H9 (cell line): ENCODE measurements at regions not wholly inside any gene's neighbourhood (a gene's known extent, or its start where the extent isn't known, plus 50 kb on each side); places are given as distances from the start of the nearest gene placed in this dataset.

Experiments used
- DNase-seq: peaks from one replicate; pipeline ENCODE4 v3.0.0-alpha.2; 2017
- H2AFZ ChIP-seq: one replicate; pipeline ENCODE4 v1.6.1; 2013; ENCODE audit warnings: mild to moderate bottlenecking, low read length, control low read depth, moderate library complexity
- H2AK5ac ChIP-seq: 2 replicates; pipeline ENCODE4 v1.6.1; 2013; ENCODE audit warnings: low read length, control low read depth, mixed read lengths; ENCODE audit not compliant: insufficient read length
- H2BK120ac ChIP-seq: one replicate; pipeline ENCODE4 v1.6.1; 2013; ENCODE audit warnings: low read depth, mild to moderate bottlenecking, low read length, control low read depth, inconsistent platforms; ENCODE audit not compliant: poor library complexity, severe bottlenecking
- H2BK12ac ChIP-seq: 2 replicates; pipeline ENCODE4 v1.6.1; 2013; ENCODE audit warnings: low read length, control low read depth, mixed read lengths, low read depth; ENCODE audit not compliant: insufficient read length
- H2BK15ac ChIP-seq: 2 replicates; pipeline ENCODE4 v1.6.1; 2013; ENCODE audit warnings: low read depth, low read length, control low read depth
- H2BK20ac ChIP-seq: one replicate; pipeline ENCODE4 v1.6.1; 2013; ENCODE audit warnings: low read depth, mild to moderate bottlenecking, low read length, control low read depth, inconsistent platforms; ENCODE audit not compliant: poor library complexity, severe bottlenecking
- H2BK5ac ChIP-seq: 2 replicates; pipeline ENCODE4 v1.6.1; 2013; ENCODE audit warnings: low read length, control low read depth, mixed read lengths; ENCODE audit not compliant: insufficient read length
- H3K14ac ChIP-seq: 2 replicates; pipeline ENCODE4 v1.6.1; 2013; ENCODE audit warnings: low read length, control low read depth; ENCODE audit not compliant: insufficient read depth
- H3K18ac ChIP-seq: 2 replicates; pipeline ENCODE4 v1.6.1; 2013; ENCODE audit warnings: low read depth, mild to moderate bottlenecking, mixed read lengths, low read length, control low read depth; ENCODE audit not compliant: insufficient read length
- H3K23ac ChIP-seq: 2 replicates; pipeline ENCODE4 v1.6.1; 2013; ENCODE audit warnings: low read length, control low read depth, mixed read lengths, low read depth; ENCODE audit not compliant: insufficient read length
- H3K23me2 ChIP-seq: 2 replicates; pipeline ENCODE4 v1.6.1; 2013; ENCODE audit warnings: low read depth, mild to moderate bottlenecking, mixed read lengths, low read length, control low read depth; ENCODE audit not compliant: insufficient read length, poor library complexity, severe bottlenecking
- H3K27ac ChIP-seq: 2 replicates; pipeline ENCODE4 v1.5.1; 2013; ENCODE audit warnings: low read length, control low read depth, mixed read lengths, low read depth; ENCODE audit not compliant: insufficient read length
- H3K27me3 ChIP-seq: 2 replicates; pipeline ENCODE4 v1.6.1; 2013; ENCODE audit warnings: low read length, control low read depth, inconsistent platforms; ENCODE audit not compliant: insufficient read depth
- H3K4ac ChIP-seq: 2 replicates; pipeline ENCODE4 v1.6.1; 2013; ENCODE audit warnings: low read depth, mild to moderate bottlenecking, control low read depth, inconsistent platforms, low read length, moderate library complexity
- H3K4me1 ChIP-seq: 2 replicates; pipeline ENCODE4 v1.6.1; 2013; ENCODE audit warnings: low read length, control low read depth, inconsistent platforms; ENCODE audit not compliant: insufficient read depth
- H3K4me2 ChIP-seq: 2 replicates; pipeline ENCODE4 v1.6.1; 2013; ENCODE audit warnings: low read length, control low read depth, mixed read lengths; ENCODE audit not compliant: insufficient read length, insufficient read depth
- H3K56ac ChIP-seq: 2 replicates; pipeline ENCODE4 v1.6.1; 2013; ENCODE audit warnings: low read depth, mild to moderate bottlenecking, mixed read lengths, low read length, control low read depth; ENCODE audit not compliant: insufficient read length
- H3K79me1 ChIP-seq: 2 replicates; pipeline ENCODE4 v1.6.1; 2013; ENCODE audit warnings: low read depth, mild to moderate bottlenecking, moderate library complexity, low read length, control low read depth, inconsistent platforms; ENCODE audit not compliant: insufficient read depth, poor library complexity, severe bottlenecking
- H3K79me2 ChIP-seq: 2 replicates; pipeline ENCODE4 v1.6.1; 2013; ENCODE audit warnings: low read length, control low read depth, inconsistent platforms; ENCODE audit not compliant: insufficient read depth
- H3K9ac ChIP-seq: 2 replicates; pipeline ENCODE4 v1.6.1; 2013; ENCODE audit warnings: low read length, control low read depth, mixed read lengths; ENCODE audit not compliant: insufficient read length; ENCODE audit errors: extremely low read depth
- H3K9me3 ChIP-seq: one replicate; pipeline ENCODE4 v1.6.1; 2013; ENCODE audit warnings: low read depth, low read length, inconsistent platforms; ENCODE audit not compliant: control insufficient read depth
- H3T11ph ChIP-seq: one replicate; pipeline ENCODE4 v1.6.1; 2013; ENCODE audit warnings: mild to moderate bottlenecking, low read length, control low read depth, inconsistent platforms
- H4K20me1 ChIP-seq: one replicate; pipeline ENCODE4 v1.6.1; 2013; ENCODE audit not compliant: control insufficient read depth, insufficient read length, insufficient read depth
- H4K5ac ChIP-seq: 2 replicates; pipeline ENCODE4 v1.6.1; 2013; ENCODE audit warnings: low read depth, mild to moderate bottlenecking, mixed read lengths, low read length, control low read depth; ENCODE audit not compliant: insufficient read length
- H4K8ac ChIP-seq: replicated peaks from 2 replicates; pipeline ENCODE4 v1.6.1; 2013; ENCODE audit warnings: low read length, control low read depth, mixed read lengths, low read depth; ENCODE audit not compliant: insufficient read length
- H4K91ac ChIP-seq: 2 replicates; pipeline ENCODE4 v1.6.1; 2013; ENCODE audit warnings: low read depth, mild to moderate bottlenecking, moderate library complexity, mixed read lengths, low read length, control low read depth; ENCODE audit not compliant: insufficient read length
- H3K27ac Mint-ChIP-seq, 3 experiments: 2 replicates in 2 of 3; 3 replicates in 1 of 3; pipeline ENCODE4 v1.8.0; 2020 to 2021; ENCODE audit warnings: mixed read lengths in 3 of 3, mild to moderate bottlenecking in 1 of 3, moderate library complexity in 1 of 3
- H3K27me3 Mint-ChIP-seq: 2 replicates; pipeline ENCODE4 v1.8.0; 2021; ENCODE audit warnings: low read depth, mild to moderate bottlenecking, moderate library complexity, mixed read lengths
- H3K36me3 Mint-ChIP-seq, 3 experiments: 2 replicates in 2 of 3; 3 replicates in 1 of 3; pipeline ENCODE4 v1.8.0; 2020 to 2021; ENCODE audit warnings: low read depth in 3 of 3, mixed read lengths in 3 of 3; ENCODE audit not compliant: insufficient read depth in 1 of 3
- H3K4me1 Mint-ChIP-seq, 2 experiments: 2 replicates each; pipeline ENCODE4 v1.8.0; 2020; ENCODE audit warnings: mixed read lengths in 2 of 2
- H3K4me3 Mint-ChIP-seq, 2 experiments: 2 replicates in 1 of 2; 3 replicates in 1 of 2; pipeline ENCODE4 v1.8.0; 2020 to 2021; ENCODE audit warnings: mild to moderate bottlenecking in 2 of 2, mixed read lengths in 2 of 2, moderate library complexity in 1 of 2
- H3K9me3 Mint-ChIP-seq, 2 experiments: 2 replicates in 1 of 2; 3 replicates in 1 of 2; pipeline ENCODE4 v1.8.0; 2020; ENCODE audit warnings: mild to moderate bottlenecking in 2 of 2, mixed read lengths in 2 of 2, moderate library complexity in 1 of 2
- CTCF ChIP-seq: fragments of 200-600 bp; sonication (generic); conservative IDR thresholded peaks from 3 replicates; pipeline ENCODE4 v1.8.0; 2021; ENCODE audit warnings: antibody characterized with exemption, mild to moderate bottlenecking
- WGBS: extraction: QIAGEN DNeasy Blood & Tissue Kit; methylation state at CpG from one replicate; pipeline ENCODE4 v1.1.7; 2013; ENCODE audit warnings: missing lambda C conversion rate, low lambda C conversion rate, mixed read lengths; ENCODE audit not compliant: insufficient read length; ENCODE audit errors: extremely low coverage; 5-methylcytosine and 5-hydroxymethylcytosine counted together

GRCh38 chr11:115611343-115611742 is 107.1 kb upstream of the CADM1 start:
- Histone ChIP-seq H3K4me2 (no peak overlapping the region), H4K20me1 (no peaks in the 10 kb centered on the region), H4K5ac (no peak overlapping the region), H3K9ac (no peak overlapping the region), H3K79me1 (no peaks in the 10 kb centered on the region), H3K23me2 (no peaks in the 10 kb centered on the region), H3K4me1 (peaks cover 2% of the 10 kb centered on the region; the same call in 1 of the 2 replicates), H2BK5ac (no peak overlapping the region), H3K14ac (no peak overlapping the region), H3K23ac (no peak overlapping the region), H2AK5ac (no peak overlapping the region), H3T11ph (no peak overlapping the region), H2BK20ac (no peak overlapping the region), H3K18ac (no peak overlapping the region), H3K79me2 (no peaks in the 10 kb centered on the region), H2BK15ac (no peak overlapping the region), H4K91ac (no peak overlapping the region), H2BK12ac (no peak overlapping the region), H3K27ac (no peak overlapping the region), H2BK120ac (no peak overlapping the region), H3K9me3 (no peaks in the 10 kb centered on the region), H2AFZ (no peak overlapping the region), H3K27me3 (no peaks in the 10 kb centered on the region), H3K4ac (no peak overlapping the region), H4K8ac (no peak overlapping the region), H3K56ac (no peak overlapping the region)
- DNase-seq, result no peak
- Mint-ChIP-seq H3K4me3 (no peak overlapping the region), H3K27me3 (peaks cover 57% of the 10 kb centered on the region), H3K36me3 (no peaks in the 10 kb centered on the region), H3K4me1 (peaks cover 18 to 22% of the 10 kb centered on the region in 2 experiments), H3K27ac (peak overlapping the region in 1 of 3 experiments; percentile 20; a peak in 2 of 7 replicates), H3K9me3 (no peaks in the 10 kb centered on the region)
- WGBS, result no CpG with 5 or more reads among the region's 6 CpGs
- no peak for TF ChIP-seq CTCF
